NCI-H2081 (cell line): ENCODE measurements at regions not wholly inside any gene's neighbourhood (a gene's known extent, or its start where the extent isn't known, plus 50 kb on each side); places are given as distances from the start of the nearest gene placed in this dataset.
"Not testable (repeated sequence)": the region's sequence is repeated elsewhere in the genome, so short reads cannot be mapped to it uniquely, and the experiment has no call there.

Source experiments
- DNase-seq, 2 experiments: peaks; one replicate each; lab custom pipeline; 2025; lab: John Stamatoyannopoulos, UW

DNA sequence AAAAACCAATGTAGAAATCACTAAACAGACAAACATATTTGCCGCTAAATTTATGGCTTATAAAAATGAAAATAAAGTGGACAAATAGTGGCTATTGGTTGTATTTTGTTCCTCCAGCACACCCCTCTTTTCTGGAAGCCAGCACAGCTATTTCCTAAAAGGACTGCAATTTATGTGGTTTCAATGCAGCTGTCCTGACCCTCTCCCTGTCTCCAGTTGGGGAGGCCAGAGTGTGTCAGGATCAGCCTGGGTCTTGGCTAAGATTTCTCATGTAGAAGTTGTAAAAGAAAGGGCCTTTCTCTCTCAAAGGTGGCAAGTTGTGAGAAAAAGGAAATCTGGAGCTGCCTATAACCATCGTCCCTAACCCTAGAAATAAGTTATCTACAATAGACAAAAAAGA, 165.6 kb downstream of the ALDH8A1 start:
- DNase-seq, result no peak

DNA sequence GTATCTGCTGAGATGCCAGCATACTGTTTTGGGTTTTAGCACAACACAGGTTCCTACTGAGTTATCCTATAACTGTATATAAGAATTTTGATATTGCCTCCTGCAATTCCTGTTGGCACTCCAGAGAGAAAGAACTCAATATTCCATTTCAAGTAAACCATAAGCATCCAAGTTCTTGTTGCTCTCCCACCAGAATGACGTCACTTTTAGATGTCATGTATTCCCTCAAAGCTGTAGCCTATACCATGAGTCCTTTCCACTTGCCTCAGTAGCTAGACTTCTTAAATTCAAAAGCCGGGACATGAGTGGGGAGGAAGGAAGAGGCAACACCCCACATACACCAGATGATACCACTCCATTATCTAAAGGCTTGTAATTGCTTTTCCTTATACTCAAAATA, 171.5 kb downstream of the ALDH8A1 start:
- no peak for DNase-seq

DNA sequence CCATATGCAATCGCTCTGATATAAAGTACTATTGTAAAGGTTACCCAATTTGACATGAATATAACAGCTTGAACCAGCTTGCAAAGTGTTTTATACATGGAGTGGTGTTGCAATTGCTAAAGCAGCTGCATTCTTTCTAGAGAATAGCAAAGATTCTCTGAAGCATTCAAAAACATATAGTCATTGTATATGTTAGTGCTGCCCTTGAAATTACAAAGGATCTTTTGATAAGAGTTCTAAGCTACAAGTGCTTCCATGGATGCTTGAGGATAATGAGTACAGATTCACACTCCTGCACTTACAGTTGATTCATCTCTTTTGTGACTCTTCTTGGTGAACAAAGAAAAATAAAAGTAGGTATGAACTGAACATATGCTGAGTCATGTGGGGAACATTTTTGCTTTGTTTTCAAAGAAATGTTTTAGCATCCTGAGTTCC, 175.7 kb downstream of the ALDH8A1 start:
- no peak for DNase-seq

DNA sequence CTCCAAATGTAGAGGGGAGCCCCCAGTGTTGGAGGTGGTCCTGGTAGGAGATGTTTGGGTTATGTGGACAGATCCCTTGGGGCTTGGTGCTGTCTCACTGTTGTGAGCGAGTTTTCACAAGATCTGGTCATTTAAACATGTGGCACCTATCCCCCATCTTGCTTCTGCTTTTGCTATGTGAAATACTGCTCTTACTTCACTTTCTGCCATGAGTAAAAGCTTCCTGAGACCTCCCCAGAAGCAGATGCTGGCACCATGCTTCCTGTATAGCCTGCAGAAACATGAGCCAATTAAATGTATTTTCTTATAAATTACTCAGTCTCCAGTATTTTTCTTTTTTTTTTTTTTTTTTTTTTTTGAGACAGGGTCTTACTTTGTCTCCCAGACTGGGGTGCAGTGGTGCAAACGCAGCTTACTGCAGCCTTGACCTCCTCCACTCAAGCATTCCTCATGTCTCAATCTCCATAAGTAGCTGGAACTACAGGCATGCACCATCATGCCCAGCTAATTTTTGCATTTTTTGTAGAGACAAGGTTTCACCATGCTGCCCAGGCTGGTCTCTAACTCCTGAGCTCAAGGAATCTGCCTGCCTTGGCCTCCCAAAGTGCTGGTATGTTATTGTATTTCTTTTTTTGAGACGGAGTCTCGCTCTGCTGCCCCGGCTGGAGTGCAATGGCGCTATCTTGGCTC, 177.1 kb downstream of the ALDH8A1 start:
- DNase-seq, result no peak

DNA sequence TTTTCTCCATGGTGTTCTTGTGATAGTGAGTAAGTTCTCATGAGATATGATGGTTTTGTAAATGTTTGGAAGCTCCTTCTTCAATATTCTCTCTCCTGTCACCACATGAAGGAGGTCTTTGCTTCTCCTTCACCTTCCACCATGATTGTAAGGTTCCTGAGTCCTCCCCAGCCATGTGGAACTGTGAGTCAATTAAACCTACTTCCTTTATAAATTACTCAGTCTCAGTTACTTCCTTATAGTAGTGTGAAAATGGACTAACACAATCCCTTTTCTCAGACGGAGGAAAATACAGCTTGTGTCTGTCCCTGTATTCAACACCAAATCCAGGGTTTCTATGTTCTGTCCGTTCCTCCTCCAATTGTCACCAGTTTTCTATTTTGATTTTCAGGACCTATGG, 181.0 kb downstream of the ALDH8A1 start:
- DNase-seq, result no peak

DNA sequence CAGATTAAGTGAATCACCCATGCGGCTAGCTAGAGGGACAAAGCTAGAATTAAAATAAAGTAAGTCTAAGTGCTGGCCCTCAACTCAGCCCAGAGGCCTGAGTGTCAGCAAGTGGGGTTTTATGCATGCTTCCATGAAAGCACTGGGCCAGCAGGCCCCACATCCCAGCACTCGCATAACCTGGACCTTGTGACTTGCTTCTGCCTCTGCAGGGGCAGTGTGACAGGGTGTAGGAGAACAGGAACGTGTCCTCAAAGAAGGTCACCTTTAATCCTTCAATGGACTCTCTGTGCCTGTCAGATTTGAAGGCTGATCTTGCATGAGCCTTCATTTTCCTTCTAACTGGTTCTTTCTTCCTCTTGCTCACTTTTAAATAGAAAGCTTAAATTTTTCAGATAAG, 183.4 kb downstream of the ALDH8A1 start:
- DNase-seq, result no peak

DNA sequence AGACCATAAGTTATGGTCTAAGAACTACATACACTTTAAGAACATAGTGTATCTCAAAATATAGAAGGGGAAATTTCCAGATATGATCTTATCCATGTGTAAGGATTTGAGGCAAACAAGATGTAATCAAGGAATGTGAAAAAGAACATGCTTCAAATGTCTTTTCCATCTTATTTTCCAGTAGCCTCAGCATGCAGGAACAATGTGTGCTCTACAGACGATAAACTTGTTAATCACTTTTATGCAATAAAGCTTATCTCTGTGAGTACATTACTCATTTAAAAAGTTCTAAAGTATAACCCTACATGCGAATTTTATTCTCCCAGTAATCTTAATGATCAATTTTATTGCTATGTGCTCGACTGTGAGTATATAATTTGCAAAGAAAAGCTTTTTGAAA, 185.2 kb downstream of the ALDH8A1 start:
- DNase-seq, result no peak

GRCh38 chr6:134763575-134763974, 186.3 kb downstream of the ALDH8A1 start:
- DNase-seq, result not testable (repeated sequence)

- no peak for DNase-seq
Observed at GRCh38 chr6:134758621-134759020, 191.3 kb downstream of the ALDH8A1 start.

GRCh38 chr6:134757911-134758361, 192.0 kb downstream of the ALDH8A1 start:
- DNase-seq, result no peak

- DNase-seq, result no peak
Observed at GRCh38 chr6:134756374-134757025, 193.4 kb downstream of the ALDH8A1 start.

- DNase-seq, result no peak
Observed at GRCh38 chr6:134754013-134754690, 195.7 kb downstream of the ALDH8A1 start.

GRCh38 chr6:134753001-134753400, 196.9 kb downstream of the ALDH8A1 start:
- no peak for DNase-seq

- DNase-seq, result no peak
Observed at GRCh38 chr6:134752445-134752844, 197.5 kb downstream of the ALDH8A1 start.

DNA sequence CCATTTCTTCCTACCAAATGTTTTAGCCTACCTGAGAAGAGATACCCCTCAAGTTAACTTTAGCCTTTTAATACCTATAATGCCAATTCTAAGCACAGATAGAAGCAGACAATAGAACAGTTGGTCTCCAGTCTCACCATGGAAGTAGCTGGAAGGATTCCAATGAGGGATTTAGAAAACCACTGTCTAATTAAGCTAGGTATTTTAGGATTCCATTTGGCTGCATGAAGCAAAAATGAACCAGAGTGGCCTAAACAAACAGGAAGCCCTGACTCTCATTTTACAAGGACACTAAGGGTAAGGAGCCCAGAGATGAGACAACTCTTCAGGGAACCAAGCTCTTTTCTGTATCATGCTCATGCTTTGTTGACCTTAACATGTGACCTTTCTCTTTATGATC, 199.2 kb downstream of the ALDH8A1 start:
- peak in 1 of 2 experiments; percentile 5 for DNase-seq

GRCh38 chr6:134748484-134748883, 201.4 kb downstream of the ALDH8A1 start:
- no peak for DNase-seq

DNA sequence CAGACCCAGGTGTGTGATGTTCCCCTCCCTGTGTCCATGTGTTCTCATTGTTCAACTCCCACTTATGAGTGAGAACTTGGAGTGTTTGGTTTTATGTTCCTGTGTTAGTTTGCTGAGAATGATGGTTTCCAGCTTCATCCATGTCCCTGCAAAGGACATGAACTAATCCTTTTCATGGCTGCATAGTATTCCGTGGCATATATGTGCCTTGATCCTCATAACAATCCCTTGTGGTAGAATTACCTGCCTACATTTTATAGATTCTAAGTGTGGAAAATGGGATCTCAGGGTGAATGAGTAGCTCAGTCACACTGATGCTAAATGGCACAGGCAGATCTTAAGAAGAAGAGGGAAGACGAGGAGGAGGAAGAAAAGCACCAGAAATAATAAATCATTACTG, 202.7 kb downstream of the ALDH8A1 start:
- not testable (repeated sequence) for DNase-seq

DNA sequence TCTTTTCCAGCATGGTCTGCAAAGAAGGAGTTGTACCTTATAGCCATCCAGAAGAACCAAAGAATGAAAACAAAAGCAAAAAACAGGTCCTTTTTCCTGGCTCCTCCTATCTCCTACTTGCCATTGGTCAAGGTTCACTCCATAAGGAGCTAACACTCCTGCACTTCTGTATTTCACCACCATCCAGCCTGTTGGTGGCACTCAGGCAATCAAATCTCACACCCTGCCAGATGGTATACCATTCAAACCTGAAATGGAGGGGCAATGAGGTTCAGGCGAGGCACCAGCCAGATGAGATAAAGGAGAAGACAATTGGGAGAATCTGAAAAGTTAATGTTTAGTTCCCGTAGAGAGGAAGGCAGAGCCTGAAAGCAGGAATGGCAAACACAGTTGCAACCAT, 203.8 kb downstream of the ALDH8A1 start:
- DNase-seq, result no peak

- DNase-seq, result not testable (repeated sequence)
Observed at GRCh38 chr6:134745192-134745591, 204.7 kb downstream of the ALDH8A1 start.

GRCh38 chr6:134744301-134744700, 205.6 kb downstream of the ALDH8A1 start:
- DNase-seq, result no peak

DNA sequence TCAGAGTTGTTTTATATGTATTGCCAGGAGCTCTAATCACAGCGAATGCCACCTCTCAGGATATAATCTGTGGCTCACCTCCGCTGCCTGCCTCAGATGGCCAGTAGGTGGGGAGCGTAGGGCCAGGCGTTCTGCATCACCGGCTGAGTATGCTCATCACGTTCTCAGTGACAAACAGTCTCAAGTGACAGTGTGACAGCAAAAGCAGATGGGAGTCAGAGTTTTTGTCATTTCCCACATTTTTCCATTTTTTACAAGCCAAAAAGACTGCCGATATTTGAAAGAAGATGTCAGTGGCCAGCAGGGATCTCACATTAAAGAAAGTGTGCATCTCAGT, 208.7 kb downstream of the ALDH8A1 start:
- no peak for DNase-seq

DNA sequence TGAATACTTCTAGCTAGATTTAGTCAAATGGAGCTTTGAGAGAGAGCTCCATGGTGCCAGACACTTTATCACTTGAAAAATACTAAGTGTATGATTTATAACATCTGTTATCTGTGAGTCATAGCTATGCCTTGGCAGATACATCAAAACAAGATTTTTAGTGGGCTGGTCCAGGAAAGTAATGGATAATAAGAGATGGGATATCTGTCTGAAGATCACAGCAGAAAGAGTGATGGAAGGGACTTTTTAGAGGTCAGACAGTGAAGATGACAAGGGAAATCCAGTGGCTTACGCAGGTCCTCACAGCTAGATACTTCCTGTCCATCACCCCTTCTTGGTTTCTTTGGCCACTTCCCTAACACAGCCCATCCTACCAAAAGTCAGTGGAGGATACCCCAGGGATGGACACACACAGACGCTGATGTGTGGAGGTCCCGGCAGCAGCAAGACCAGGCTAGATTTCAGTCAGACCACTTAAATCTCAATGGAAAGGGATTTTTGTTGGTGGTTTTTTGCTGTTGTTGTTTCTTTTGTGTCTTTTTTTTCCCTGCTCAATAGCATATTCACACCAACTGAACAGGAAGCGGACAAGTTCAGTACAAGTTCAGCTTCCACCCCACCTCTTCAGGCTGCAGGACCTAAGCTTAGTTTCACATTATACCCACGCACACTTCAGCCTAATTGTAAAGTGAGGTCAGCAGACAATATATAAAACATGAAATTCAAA, 209.3 kb downstream of the ALDH8A1 start:
- no peak for DNase-seq

GRCh38 chr6:134740027-134740373, 209.9 kb downstream of the ALDH8A1 start:
- no peak for DNase-seq
